ENCODE measurements at regions not wholly inside any gene's neighbourhood (a gene's known extent, or its start where the extent isn't known, plus 50 kb on each side); places are given as distances from the start of the nearest gene placed in this dataset.

- H3K9me3 ChIP-seq (ENCODE audit: control insufficient read depth, low read length): no peaks in the 10 kb centered on the region
- no CpG with 5 or more reads among the region's 2 CpGs for WGBS, 2 experiments (ENCODE audit: insufficient coverage in 2 of 2)
- H3K27ac ChIP-seq (ENCODE audit: low read depth, low read length, severe bottlenecking): no peak overlapping the region
- H3K4me1 ChIP-seq (ENCODE audit: control insufficient read depth, insufficient read depth, low read length, poor library complexity, severe bottlenecking): no peaks in the 10 kb centered on the region
- no peaks in the 10 kb centered on the region for H3K36me3 ChIP-seq (ENCODE audit: control insufficient read depth, insufficient read depth, low read length)
- H3K4me3 ChIP-seq (ENCODE audit: extremely low read depth, insufficient read depth, low read length, poor library complexity, severe bottlenecking): no peak overlapping the region
Measured at GRCh38 chr4:45188501-45188900, 462.1 kb upstream of the GNPDA2 start.

- Histone ChIP-seq H3K36me3 (ENCODE audit: control insufficient read depth, insufficient read depth, low read length) (no peaks in the 10 kb centered on the region), H3K9me3 (ENCODE audit: control insufficient read depth, low read length) (no peaks in the 10 kb centered on the region), H3K4me1 (ENCODE audit: control insufficient read depth, insufficient read depth, low read length, poor library complexity, severe bottlenecking) (no peaks in the 10 kb centered on the region), H3K27ac (ENCODE audit: low read depth, low read length, severe bottlenecking) (no peak overlapping the region), H3K4me3 (ENCODE audit: extremely low read depth, insufficient read depth, low read length, poor library complexity, severe bottlenecking) (no peak overlapping the region)
- 73 to 80% methylated on average over 2 to 3 of the region's 4 CpGs for WGBS, 2 experiments (ENCODE audit: insufficient coverage in 2 of 2)
Measured at GRCh38 chr4:45186249-45186648, 459.9 kb upstream of the GNPDA2 start.

GRCh38 chr4:45183905-45184304 is 457.5 kb upstream of the GNPDA2 start:
- no CpG with 5 or more reads among the region's 2 CpGs for WGBS, 2 experiments (ENCODE audit: insufficient coverage in 2 of 2)
- Histone ChIP-seq H3K4me1 (ENCODE audit: control insufficient read depth, insufficient read depth, low read length, poor library complexity, severe bottlenecking) (no peaks in the 10 kb centered on the region), H3K27ac (ENCODE audit: low read depth, low read length, severe bottlenecking) (no peak overlapping the region), H3K4me3 (ENCODE audit: extremely low read depth, insufficient read depth, low read length, poor library complexity, severe bottlenecking) (no peak overlapping the region), H3K36me3 (ENCODE audit: control insufficient read depth, insufficient read depth, low read length) (no peaks in the 10 kb centered on the region), H3K9me3 (ENCODE audit: control insufficient read depth, low read length) (no peaks in the 10 kb centered on the region)

- Histone ChIP-seq H3K27ac (ENCODE audit: low read depth, low read length, severe bottlenecking) (no peak overlapping the region), H3K4me3 (ENCODE audit: extremely low read depth, insufficient read depth, low read length, poor library complexity, severe bottlenecking) (no peak overlapping the region), H3K9me3 (ENCODE audit: control insufficient read depth, low read length) (no peaks in the 10 kb centered on the region), H3K36me3 (ENCODE audit: control insufficient read depth, insufficient read depth, low read length) (no peaks in the 10 kb centered on the region), H3K4me1 (ENCODE audit: control insufficient read depth, insufficient read depth, low read length, poor library complexity, severe bottlenecking) (no peaks in the 10 kb centered on the region)
- WGBS, 2 experiments (ENCODE audit: insufficient coverage in 2 of 2): 78 to 90% methylated on average over 4 to 6 of the region's 6 CpGs
Measured at GRCh38 chr4:45172636-45173035, 446.3 kb upstream of the GNPDA2 start.

- WGBS, 2 experiments (ENCODE audit: insufficient coverage in 2 of 2): 78 to 100% methylated on average over 2 of the region's 3 CpGs
- H3K4me3 ChIP-seq (ENCODE audit: extremely low read depth, insufficient read depth, low read length, poor library complexity, severe bottlenecking): no peak overlapping the region
- H3K27ac ChIP-seq (ENCODE audit: low read depth, low read length, severe bottlenecking): no peak overlapping the region
- H3K4me1 ChIP-seq (ENCODE audit: control insufficient read depth, insufficient read depth, low read length, poor library complexity, severe bottlenecking): no peaks in the 10 kb centered on the region
- H3K36me3 ChIP-seq (ENCODE audit: control insufficient read depth, insufficient read depth, low read length): no peaks in the 10 kb centered on the region
- H3K9me3 ChIP-seq (ENCODE audit: control insufficient read depth, low read length): no peaks in the 10 kb centered on the region
Measured at GRCh38 chr4:45160951-45161350, 434.6 kb upstream of the GNPDA2 start.

GRCh38 chr4:45155081-45155777 is 428.9 kb upstream of the GNPDA2 start:
- no CpG with 5 or more reads among the region's 6 CpGs for WGBS, 2 experiments (ENCODE audit: insufficient coverage in 2 of 2)

GRCh38 chr4:45147866-45148265 is 421.5 kb upstream of the GNPDA2 start:
- no peaks in the 10 kb centered on the region for H3K9me3 ChIP-seq (ENCODE audit: control insufficient read depth, low read length)
- WGBS, 2 experiments (ENCODE audit: insufficient coverage in 2 of 2): no CpG with 5 or more reads among the region's 1 CpG
- H3K36me3 ChIP-seq (ENCODE audit: control insufficient read depth, insufficient read depth, low read length): no peaks in the 10 kb centered on the region
- H3K27ac ChIP-seq (ENCODE audit: low read depth, low read length, severe bottlenecking): no peak overlapping the region
- H3K4me1 ChIP-seq (ENCODE audit: control insufficient read depth, insufficient read depth, low read length, poor library complexity, severe bottlenecking): no peaks in the 10 kb centered on the region
- H3K4me3 ChIP-seq (ENCODE audit: extremely low read depth, insufficient read depth, low read length, poor library complexity, severe bottlenecking): no peak overlapping the region

More at GRCh38 chr4:45155081-45155777, 428.9 kb upstream of the GNPDA2 start:
- no peaks in the 10 kb centered on the region for H3K9me3 ChIP-seq (ENCODE audit: control insufficient read depth, low read length)
- no peaks in the 10 kb centered on the region for H3K36me3 ChIP-seq (ENCODE audit: control insufficient read depth, insufficient read depth, low read length)
- H3K4me3 ChIP-seq (ENCODE audit: extremely low read depth, insufficient read depth, low read length, poor library complexity, severe bottlenecking): no peak overlapping the region
- no peak overlapping the region for H3K27ac ChIP-seq (ENCODE audit: low read depth, low read length, severe bottlenecking)
- no peaks in the 10 kb centered on the region for H3K4me1 ChIP-seq (ENCODE audit: control insufficient read depth, insufficient read depth, low read length, poor library complexity, severe bottlenecking)

- WGBS, 2 experiments (ENCODE audit: insufficient coverage in 2 of 2): no CpG with 5 or more reads among the region's 3 CpGs
- no peaks in the 10 kb centered on the region for H3K36me3 ChIP-seq (ENCODE audit: control insufficient read depth, insufficient read depth, low read length)
- H3K4me3 ChIP-seq (ENCODE audit: extremely low read depth, insufficient read depth, low read length, poor library complexity, severe bottlenecking): no peak overlapping the region
Measured at GRCh38 chr4:45131020-45131419, 404.7 kb upstream of the GNPDA2 start.

GRCh38 chr4:45122406-45122805 is 396.1 kb upstream of the GNPDA2 start:
- no peaks in the 10 kb centered on the region for H3K36me3 ChIP-seq (ENCODE audit: control insufficient read depth, insufficient read depth, low read length)
- no peaks in the 10 kb centered on the region for H3K4me1 ChIP-seq (ENCODE audit: control insufficient read depth, insufficient read depth, low read length, poor library complexity, severe bottlenecking)
- H3K4me3 ChIP-seq (ENCODE audit: extremely low read depth, insufficient read depth, low read length, poor library complexity, severe bottlenecking): no peak overlapping the region
- no CpG with 5 or more reads among the region's 2 CpGs for WGBS, 2 experiments (ENCODE audit: insufficient coverage in 2 of 2)
- no peaks in the 10 kb centered on the region for H3K9me3 ChIP-seq (ENCODE audit: control insufficient read depth, low read length)
- no peak overlapping the region for H3K27ac ChIP-seq (ENCODE audit: low read depth, low read length, severe bottlenecking)

More at GRCh38 chr4:45131020-45131419, 404.7 kb upstream of the GNPDA2 start:
- Histone ChIP-seq H3K27ac (ENCODE audit: low read depth, low read length, severe bottlenecking) (no peak overlapping the region), H3K9me3 (ENCODE audit: control insufficient read depth, low read length) (no peaks in the 10 kb centered on the region), H3K4me1 (ENCODE audit: control insufficient read depth, insufficient read depth, low read length, poor library complexity, severe bottlenecking) (no peaks in the 10 kb centered on the region)

GRCh38 chr4:45121426-45121975 is 395.1 kb upstream of the GNPDA2 start:
- WGBS, 2 experiments (ENCODE audit: insufficient coverage in 2 of 2): no CpG with 5 or more reads among the region's 2 CpGs
- no peaks in the 10 kb centered on the region for H3K9me3 ChIP-seq (ENCODE audit: control insufficient read depth, low read length)
- no peaks in the 10 kb centered on the region for H3K36me3 ChIP-seq (ENCODE audit: control insufficient read depth, insufficient read depth, low read length)

GRCh38 chr4:45120163-45120562 is 393.8 kb upstream of the GNPDA2 start:
- WGBS, 2 experiments (ENCODE audit: insufficient coverage in 2 of 2): 78 to 100% methylated on average over 1 of the region's 3 CpGs
- Histone ChIP-seq H3K9me3 (ENCODE audit: control insufficient read depth, low read length) (no peaks in the 10 kb centered on the region), H3K36me3 (ENCODE audit: control insufficient read depth, insufficient read depth, low read length) (no peaks in the 10 kb centered on the region), H3K4me3 (ENCODE audit: extremely low read depth, insufficient read depth, low read length, poor library complexity, severe bottlenecking) (no peak overlapping the region), H3K4me1 (ENCODE audit: control insufficient read depth, insufficient read depth, low read length, poor library complexity, severe bottlenecking) (no peaks in the 10 kb centered on the region), H3K27ac (ENCODE audit: low read depth, low read length, severe bottlenecking) (no peak overlapping the region)

More at GRCh38 chr4:45121426-45121975, 395.1 kb upstream of the GNPDA2 start:
- H3K4me3 ChIP-seq (ENCODE audit: extremely low read depth, insufficient read depth, low read length, poor library complexity, severe bottlenecking): no peak overlapping the region
- no peak overlapping the region for H3K27ac ChIP-seq (ENCODE audit: low read depth, low read length, severe bottlenecking)
- no peaks in the 10 kb centered on the region for H3K4me1 ChIP-seq (ENCODE audit: control insufficient read depth, insufficient read depth, low read length, poor library complexity, severe bottlenecking)

Data from mesodermal cell (in vitro differentiated cells).